Testis (tissue), 2 donors: ENCODE measurements at regions not wholly inside any gene's neighbourhood (a gene's known extent, or its start where the extent isn't known, plus 50 kb on each side); places are given as distances from the start of the nearest gene placed in this dataset.

Experiments used
- CTCF ChIP-seq, 3 experiments: fragments of 450-650 bp in 2 of 3; fragments of 200-600 bp in 1 of 3; sonication (generic) in 1 of 3; IDR thresholded peaks; one replicate each; pipeline ENCODE4 v1.5.1; 2016 to 2019; ENCODE audit warnings: antibody characterized with exemption in 3 of 3, mild to moderate bottlenecking in 2 of 3, moderate library complexity in 1 of 3
- POLR2A ChIP-seq: fragments of 450-650 bp; IDR thresholded peaks from one replicate; pipeline ENCODE4 v1.6.1; 2017; ENCODE audit warnings: antibody characterized with exemption, mild to moderate bottlenecking, moderate library complexity

DNA sequence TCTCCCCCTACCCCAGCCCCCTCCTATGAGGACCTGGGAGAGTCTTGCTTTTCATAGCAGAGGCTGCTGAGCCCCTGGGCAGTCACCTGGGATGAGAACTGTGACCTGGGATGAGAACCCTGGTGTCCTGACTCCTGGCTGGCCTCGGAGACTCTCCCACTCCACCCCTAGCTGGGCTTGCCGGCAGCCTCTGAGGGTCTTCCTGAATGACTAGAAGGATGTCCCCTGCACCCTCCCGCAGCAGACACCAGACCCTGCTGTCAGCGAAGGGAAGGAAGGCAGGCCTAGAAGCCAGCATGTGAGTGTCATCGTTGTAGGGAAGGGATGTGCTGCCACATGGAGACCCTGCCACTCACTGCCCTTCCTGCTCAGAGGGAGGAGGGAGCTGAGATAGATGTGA is 203.4 kb upstream of the ZNF536 start:
- TF ChIP-seq CTCF (IDR thresholded peaks at IDR 0.05): no peak
- no peak for TF ChIP-seq POLR2A
